Lung (tissue), 11 donors: ENCODE measurements at regions not wholly inside any gene's neighbourhood (a gene's known extent, or its start where the extent isn't known, plus 50 kb on each side); places are given as distances from the start of the nearest gene placed in this dataset.

ENCODE experiments used
- ATAC-seq: fragments of 200-7000 bp; cut with Tn5 transposase; one replicate; pipeline ENCODE4 v1.9.1; 2020; ENCODE audit warnings: moderate number of reproducible peaks; ENCODE audit not compliant: insufficient read depth, low FRiP score
- DNase-seq, 3 donors: peaks; one replicate each; pipeline ENCODE4 v3.0.0-alpha.2; 2013 to 2017
- H3K27ac ChIP-seq, 2 donors: one replicate each; pipeline ENCODE4 v1.5.1; 2013; ENCODE audit warnings: mild to moderate bottlenecking in 2 of 2, moderate library complexity in 2 of 2, control low read depth in 1 of 2, inconsistent platforms in 1 of 2, low read depth in 1 of 2, low read length in 1 of 2
- H3K27me3 ChIP-seq, 3 donors: one replicate each; pipeline ENCODE4 v1.5.1; 2013; ENCODE audit warnings: low read length in 2 of 3; ENCODE audit not compliant: control insufficient read depth in 3 of 3, insufficient read depth in 3 of 3
- H3K36me3 ChIP-seq, 4 donors: one replicate each; pipeline ENCODE4 v1.5.1; 2013; ENCODE audit warnings: low read length in 4 of 4, mild to moderate bottlenecking in 1 of 4, moderate library complexity in 1 of 4; ENCODE audit not compliant: control insufficient read depth in 4 of 4, insufficient read depth in 4 of 4
- H3K4me1 ChIP-seq, 5 donors: one replicate each; pipeline ENCODE4 v1.5.1; 2013; ENCODE audit warnings: low read length in 5 of 5, mild to moderate bottlenecking in 2 of 5, moderate library complexity in 1 of 5; ENCODE audit not compliant: control insufficient read depth in 5 of 5, insufficient read depth in 5 of 5
- H3K4me3 ChIP-seq: one replicate; pipeline ENCODE4 v1.5.1; 2013; ENCODE audit warnings: mild to moderate bottlenecking, control low read depth, moderate library complexity
- H3K9ac ChIP-seq, 2 donors: one replicate each; pipeline ENCODE4 v1.5.1; 2013; ENCODE audit warnings: low read length in 2 of 2, control low read depth in 1 of 2; ENCODE audit not compliant: insufficient read depth in 1 of 2
- H3K9me3 ChIP-seq, 4 donors: one replicate each; pipeline ENCODE4 v1.5.1; 2013; ENCODE audit warnings: low read length in 3 of 4, mild to moderate bottlenecking in 1 of 4, moderate library complexity in 1 of 4; ENCODE audit not compliant: control insufficient read depth in 4 of 4, insufficient read depth in 3 of 4
- WGBS, 2 donors: extraction: QIAGEN DNeasy Blood & Tissue Kit; methylation state at CpG; one replicate each; pipeline ENCODE4 v1.1.7; 2013; 5-methylcytosine and 5-hydroxymethylcytosine counted together
- TF ChIP-seq, protein P1 (sequence below): IDR thresholded peaks from 2 replicates; pipeline ENCODE4 v1.5.1; 2012; ENCODE audit warnings: mild to moderate bottlenecking; ENCODE audit errors: control extremely low read depth, extremely low read depth
- donor health status: control.
- donor health status: control.
- donor health status: Bipolar disorder and iron deficiency.
- donor health status: healthy.
- donor health status: DM: yes; HTN: yes; CAD: no.

DNA sequence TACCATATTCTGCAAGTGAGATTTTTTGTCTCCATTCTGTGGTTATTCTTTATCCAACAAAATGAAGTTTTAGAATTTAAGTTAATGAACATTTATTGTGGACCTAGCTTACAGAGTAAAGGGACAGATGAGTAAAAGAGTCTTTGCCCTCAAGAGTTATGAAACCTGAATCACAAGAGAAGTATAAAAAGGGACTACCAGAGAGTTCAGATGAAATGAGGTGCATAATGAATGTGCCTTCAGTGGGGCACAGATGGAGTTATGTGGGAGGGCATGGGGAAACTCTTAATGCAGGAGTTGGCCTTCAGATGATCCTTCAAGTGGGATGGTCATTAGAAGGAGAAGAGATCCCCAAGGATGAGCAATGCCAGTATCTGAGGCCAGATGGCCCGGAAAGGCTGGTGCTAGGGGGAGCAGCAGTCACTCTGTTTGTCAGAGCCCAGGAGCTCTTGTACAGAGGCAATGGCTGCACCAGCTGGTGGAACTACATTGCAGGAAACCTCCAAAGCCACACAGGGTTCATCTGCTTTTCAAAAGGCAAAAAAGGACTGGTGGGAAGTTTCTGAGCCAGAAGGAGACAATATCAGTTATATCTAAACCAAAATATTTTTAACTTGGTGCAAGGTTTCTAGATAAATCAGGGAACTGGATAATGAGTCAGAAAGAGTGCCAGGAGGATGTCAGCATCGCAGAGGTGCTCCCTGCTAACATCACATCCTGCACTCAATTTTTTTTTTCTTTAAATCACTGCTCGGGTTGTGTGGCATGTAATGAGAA, 162.0 kb downstream of the KLF6 start:
- peak overlapping the region; percentile 48 to 58 for H3K27ac ChIP-seq
- DNase-seq (no peak), ATAC-seq (no peak)
- no peak overlapping the region for H3K9ac ChIP-seq
- no peaks in the 10 kb centered on the region for H3K36me3 ChIP-seq
- H3K4me1 ChIP-seq = peaks cover 0 to 6% (median 0%) of the 10 kb centered on the region in 5 donors
- H3K9me3 ChIP-seq = peaks cover 0 to 9% (median 4%) of the 10 kb centered on the region in 4 donors
- TF ChIP-seq, protein P1, sequence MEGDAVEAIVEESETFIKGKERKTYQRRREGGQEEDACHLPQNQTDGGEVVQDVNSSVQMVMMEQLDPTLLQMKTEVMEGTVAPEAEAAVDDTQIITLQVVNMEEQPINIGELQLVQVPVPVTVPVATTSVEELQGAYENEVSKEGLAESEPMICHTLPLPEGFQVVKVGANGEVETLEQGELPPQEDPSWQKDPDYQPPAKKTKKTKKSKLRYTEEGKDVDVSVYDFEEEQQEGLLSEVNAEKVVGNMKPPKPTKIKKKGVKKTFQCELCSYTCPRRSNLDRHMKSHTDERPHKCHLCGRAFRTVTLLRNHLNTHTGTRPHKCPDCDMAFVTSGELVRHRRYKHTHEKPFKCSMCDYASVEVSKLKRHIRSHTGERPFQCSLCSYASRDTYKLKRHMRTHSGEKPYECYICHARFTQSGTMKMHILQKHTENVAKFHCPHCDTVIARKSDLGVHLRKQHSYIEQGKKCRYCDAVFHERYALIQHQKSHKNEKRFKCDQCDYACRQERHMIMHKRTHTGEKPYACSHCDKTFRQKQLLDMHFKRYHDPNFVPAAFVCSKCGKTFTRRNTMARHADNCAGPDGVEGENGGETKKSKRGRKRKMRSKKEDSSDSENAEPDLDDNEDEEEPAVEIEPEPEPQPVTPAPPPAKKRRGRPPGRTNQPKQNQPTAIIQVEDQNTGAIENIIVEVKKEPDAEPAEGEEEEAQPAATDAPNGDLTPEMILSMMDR = no peak
- H3K27me3 ChIP-seq = no peaks in the 10 kb centered on the region
- WGBS, 2 donors = 77% methylated on average over 3 of the region's 3 CpGs
- H3K4me3 ChIP-seq = no peak overlapping the region

DNA sequence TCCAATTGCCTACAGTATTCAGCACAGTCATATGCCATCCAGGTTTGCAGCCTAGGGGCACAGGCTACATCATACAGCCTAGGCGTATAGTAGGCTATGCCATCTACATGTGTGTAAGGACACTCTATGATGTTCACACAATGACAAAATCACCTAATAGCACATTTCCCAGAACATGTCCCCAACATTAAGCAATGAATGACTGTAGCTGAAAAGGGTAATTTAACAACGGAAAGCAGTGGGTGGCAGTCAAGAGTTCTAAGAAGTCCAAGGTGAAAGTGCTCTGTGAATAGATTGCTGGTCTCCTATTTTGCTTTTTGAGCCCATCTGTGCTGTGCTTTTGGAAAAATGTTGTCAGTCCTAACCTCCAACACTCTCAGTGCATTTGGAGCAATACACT, 162.6 kb downstream of the KLF6 start:
- TF ChIP-seq, protein P1 = no peak
- Histone ChIP-seq H3K9me3 (peaks cover 0 to 7% (median 4%) of the 10 kb centered on the region in 4 donors), H3K4me3 (no peak overlapping the region), H3K27ac (no peak overlapping the region), H3K4me1 (peaks cover 0 to 6% (median 0%) of the 10 kb centered on the region in 5 donors), H3K9ac (no peak overlapping the region), H3K36me3 (no peaks in the 10 kb centered on the region), H3K27me3 (no peaks in the 10 kb centered on the region)
- 83 to 89% methylated on average over 2 of the region's 2 CpGs for WGBS, 2 donors
- DNase-seq (no peak), ATAC-seq (no peak)

DNA sequence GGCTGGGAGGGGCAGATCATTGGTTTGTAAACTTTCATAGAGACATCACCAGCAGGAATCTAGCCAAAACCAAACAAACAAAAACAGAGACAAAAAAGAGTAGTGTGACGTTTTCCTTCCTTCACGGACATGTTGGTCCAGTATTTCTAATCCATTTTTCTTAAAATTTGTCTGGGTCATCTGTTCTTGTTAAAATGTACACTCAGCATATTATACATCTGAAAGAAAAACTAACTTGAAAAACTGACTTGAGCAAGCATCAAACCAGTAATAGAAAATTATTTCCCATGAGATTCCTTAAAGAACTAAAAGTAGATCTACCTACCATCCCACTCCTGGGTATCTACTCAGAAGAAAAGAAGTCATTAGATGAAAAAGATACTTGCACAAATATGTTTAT, 164.2 kb downstream of the KLF6 start:
- H3K36me3 ChIP-seq = no peaks in the 10 kb centered on the region
- ATAC-seq (no peak), DNase-seq (no peak)
- peaks cover 0 to 6% (median 0%) of the 10 kb centered on the region in 5 donors for H3K4me1 ChIP-seq
- peaks cover 0 to 4% (median 4%) of the 10 kb centered on the region in 4 donors for H3K9me3 ChIP-seq
- TF ChIP-seq, protein P1 = no peak
- H3K4me3 ChIP-seq = no peak overlapping the region
- H3K9ac ChIP-seq = no peak overlapping the region
- 89% methylated on average over 2 of the region's 2 CpGs for WGBS, 2 donors
- H3K27ac ChIP-seq = no peak overlapping the region
- H3K27me3 ChIP-seq = no peaks in the 10 kb centered on the region
